ENCODE measurements at regions not wholly inside any gene's neighbourhood (a gene's known extent, or its start where the extent isn't known, plus 50 kb on each side); places are given as distances from the start of the nearest gene placed in this dataset.
A peak's percentile ranks its signal among the peaks of the same experiment; 100 is the strongest.
"Not testable (repeated sequence)": the region's sequence is repeated elsewhere in the genome, so short reads cannot be mapped to it uniquely, and the experiment has no call there.

DNA sequence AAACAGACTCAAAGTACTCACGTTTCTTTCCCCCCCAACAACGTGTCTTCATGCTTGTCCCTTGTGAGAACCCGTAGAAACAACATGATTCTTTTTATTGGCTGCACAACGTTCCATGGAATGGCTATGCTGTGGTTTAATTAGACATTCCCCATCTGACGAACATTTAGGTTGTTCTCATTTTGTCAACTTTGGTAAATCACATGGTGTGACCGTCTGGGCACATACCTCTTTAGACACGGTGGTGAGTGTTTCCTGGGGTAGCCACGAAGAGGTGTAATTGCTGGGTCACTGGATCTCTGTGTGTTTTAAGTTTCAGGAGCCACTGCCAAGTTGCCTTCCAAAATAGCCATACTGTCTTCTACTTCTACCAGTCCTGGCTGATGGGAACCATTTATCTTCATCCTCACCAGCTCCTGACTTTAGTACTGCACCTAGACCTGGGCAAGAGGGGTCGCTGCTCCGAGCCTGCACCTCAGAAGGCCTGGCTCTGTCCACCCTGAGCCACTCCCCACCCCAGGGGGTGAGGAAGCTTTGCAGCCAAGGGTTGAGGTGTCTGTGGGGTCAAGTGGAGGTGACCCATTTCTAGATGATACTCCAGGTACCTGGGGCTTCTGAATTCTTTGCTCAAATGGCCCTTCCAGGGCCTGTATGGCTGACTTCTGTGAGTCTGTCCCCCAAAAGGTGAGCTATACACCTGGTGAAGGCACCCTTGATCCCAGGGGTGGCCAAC is 84.7 kb downstream of the IRX5 start:
- no peak for DNase-seq

DNA sequence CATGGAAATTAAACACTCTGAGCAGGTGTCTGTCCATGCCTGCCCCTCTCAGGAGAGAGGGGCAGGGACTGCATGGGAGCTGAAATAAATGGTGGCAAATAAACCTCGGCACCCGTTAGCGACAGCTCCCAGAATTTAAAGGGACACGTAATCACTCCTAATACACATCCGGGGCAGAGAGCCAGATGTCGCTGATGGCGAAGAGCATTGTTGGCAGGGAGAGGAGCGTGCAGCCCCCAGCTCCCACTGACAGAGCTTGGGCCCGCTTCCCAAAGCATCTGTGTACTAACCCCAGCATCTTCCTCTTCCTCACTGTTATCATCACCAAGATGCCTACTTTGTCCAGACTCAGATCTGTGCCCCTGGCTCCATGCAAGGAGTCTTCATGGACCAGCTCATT is 85.8 kb downstream of the IRX5 start:
- DNase-seq: no peak

DNA sequence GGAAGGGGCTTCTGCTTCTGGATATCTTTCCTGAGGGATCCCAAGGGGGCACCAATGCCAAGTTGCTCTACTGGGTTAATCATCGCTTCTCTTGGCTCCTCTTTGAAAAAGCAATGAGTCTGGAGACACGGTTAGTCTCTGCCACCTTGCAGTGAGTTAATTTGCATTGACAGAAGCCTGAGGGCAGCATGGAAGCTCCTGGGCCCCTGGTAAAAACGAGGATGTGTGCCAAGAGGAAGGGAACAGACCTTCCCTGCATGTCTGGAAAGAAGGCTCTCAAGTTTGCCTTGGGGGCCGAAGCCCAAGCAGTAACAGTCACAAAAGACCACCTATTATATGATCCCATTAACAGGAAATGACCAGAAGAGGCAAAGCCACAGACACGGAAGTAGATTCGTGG is 86.7 kb downstream of the IRX5 start:
- DNase-seq: no peak

DNA sequence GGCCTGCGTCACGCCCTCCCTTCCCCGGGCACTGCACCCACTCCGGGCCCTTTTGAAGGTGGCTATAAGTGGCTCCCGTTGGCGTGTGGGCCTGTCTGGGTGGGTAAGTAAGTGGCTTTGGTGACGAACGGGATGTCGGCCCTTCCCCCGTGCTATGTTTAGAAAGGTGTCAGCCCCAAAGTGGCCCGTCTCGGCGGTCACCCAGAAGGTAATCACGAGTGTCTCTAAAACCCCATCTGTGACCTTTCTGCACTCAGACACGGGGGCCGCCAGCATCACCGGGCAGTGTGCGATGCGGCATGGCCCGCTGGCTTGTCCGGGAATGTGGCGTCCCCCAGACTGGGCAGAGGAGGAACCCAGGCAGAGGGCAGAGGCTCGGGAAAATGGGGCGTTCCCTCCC is 88.2 kb downstream of the IRX5 start:
- no peak for DNase-seq

DNA sequence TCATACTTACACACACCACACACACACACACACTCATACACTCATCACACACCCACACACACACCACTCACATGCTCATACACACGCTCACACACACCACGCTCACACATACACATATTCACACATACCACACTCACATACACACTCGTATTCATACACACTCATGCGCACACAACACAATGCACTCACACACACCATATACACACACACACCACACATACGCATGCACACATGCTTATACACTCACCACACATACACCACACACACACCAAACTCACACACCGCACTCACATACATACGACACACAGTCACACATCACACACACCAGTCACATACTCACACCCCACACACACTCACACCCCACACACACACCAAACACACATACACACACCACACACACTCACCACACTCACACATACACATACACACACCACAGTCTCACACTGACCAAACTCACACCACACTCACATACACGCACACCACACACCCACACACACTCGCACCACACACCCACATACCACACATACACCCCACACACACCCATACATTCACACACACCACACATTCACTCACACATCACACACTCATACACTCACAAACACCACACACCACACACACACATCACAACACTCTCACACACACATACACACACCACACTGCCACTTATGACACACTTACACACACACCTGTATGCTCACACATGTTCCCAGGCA is 88.9 kb downstream of the IRX5 start:
- no peak for DNase-seq

DNA sequence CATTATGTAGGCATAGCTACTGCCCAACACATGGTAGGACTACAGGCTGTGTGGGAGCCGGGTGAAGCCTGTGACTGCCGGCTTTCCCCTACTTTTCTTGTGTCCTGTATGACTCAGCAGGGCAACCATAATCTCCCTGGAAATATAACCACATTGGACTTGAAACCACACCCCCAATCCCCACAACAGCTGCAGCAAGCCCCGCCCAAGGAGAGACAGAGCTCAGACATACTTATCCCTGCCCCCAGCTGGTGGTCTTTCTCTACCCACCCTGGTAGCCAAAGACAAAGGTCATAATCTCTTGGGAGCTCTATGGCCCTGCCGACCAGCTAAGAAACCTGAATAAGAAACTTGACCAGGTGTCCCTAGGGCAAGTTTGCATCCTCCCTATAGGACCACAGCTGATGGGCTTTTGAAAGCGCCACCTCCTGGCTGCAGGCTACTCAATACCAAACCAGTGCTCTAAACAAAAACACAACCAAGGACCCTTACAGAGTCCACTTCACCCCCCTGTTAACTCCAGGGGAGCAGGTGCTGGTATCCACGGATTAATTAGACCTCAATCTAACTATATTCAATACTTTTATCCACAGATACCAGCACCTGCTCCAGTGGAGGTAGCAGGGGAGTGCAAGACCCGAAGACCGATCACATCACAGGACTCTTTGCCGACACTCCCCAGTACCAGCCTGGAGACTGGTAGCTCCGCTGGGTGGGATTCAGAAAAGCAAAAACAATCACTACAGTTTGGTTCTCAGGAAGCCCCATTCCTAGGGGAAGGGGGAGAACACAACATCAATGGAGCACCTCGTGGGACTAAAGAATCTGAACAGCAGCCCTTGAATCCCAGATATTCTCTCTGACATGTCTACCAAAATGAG is 91.2 kb downstream of the IRX5 start:
- DNase-seq: no peak

DNA sequence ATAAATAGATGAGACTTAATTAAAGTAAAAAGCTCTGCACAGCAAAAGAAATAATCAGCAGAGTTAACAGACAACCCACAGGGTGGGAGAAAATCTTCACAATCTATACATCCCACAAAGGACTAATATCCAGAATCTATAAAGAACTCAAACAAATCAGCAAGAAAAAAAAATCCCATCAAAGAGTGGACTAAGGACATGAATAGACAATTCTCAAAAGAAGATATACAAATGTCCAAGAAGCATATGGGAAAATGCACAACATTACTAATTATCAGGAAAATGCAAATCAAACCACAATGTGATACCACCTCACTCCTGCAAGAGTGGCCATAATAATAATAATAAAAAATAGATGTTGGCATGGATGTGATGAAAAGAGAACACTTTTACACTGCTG is 96.6 kb downstream of the IRX5 start:
- DNase-seq: not testable (repeated sequence)

DNA sequence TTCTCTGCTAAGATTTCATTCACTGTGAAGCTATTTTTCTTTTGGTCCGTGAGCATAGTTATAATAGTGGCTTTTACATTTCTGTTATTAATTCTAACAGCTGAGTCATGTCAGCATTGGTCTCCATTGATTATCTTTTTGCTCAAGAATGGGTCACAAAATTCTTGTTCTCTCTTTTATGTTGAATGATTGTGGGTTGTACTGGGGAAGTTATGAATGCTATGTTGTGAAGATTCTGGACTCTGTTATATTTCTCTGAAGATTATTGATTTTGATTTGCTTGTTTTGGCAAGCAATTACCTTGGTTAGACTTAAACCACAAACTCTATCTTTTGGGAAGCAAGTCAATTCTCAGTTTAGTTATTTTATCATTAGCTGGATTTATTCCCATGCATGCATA is 98.8 kb downstream of the IRX5 start:
- no peak for DNase-seq

DNA sequence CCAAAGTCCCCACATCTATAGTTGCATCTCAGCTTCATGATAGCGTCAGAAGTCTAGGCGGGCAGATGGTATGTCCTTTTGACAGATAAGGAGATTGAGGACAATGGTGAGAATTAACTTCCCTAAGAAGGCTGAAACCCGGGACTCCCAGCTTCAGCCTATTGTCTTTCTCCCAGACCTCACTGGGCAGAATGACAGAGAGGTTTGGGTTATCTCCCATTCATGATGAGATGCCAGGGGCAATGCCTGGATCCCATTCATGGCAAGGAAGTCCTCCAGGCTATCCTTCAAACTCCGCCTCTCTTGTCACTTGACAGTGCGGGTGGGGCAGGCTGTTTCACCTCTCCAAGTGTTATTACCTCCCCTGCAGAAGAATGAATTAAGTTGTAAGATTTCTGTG is 100.3 kb downstream of the IRX5 start:
- no peak for DNase-seq

DNA sequence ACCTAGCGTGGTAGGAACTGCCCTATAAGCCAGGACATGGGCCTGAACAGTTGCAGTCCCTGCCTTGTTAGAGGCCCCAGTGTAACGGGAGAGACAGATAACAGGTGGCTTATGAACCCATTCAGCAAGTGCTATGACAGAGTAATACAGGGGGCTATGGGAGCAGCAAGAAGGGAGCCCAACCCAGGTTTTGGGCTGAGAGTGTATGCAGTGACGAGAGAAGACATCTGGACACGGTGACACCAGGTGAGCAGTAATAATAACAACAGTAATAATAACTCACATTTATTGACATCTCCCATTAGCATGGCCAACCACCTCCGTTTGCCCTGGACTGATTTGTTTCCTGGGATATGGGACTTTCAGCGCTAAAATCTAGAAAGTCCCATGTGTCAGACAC is 100.8 kb downstream of the IRX5 start:
- DNase-seq: no peak

DNA sequence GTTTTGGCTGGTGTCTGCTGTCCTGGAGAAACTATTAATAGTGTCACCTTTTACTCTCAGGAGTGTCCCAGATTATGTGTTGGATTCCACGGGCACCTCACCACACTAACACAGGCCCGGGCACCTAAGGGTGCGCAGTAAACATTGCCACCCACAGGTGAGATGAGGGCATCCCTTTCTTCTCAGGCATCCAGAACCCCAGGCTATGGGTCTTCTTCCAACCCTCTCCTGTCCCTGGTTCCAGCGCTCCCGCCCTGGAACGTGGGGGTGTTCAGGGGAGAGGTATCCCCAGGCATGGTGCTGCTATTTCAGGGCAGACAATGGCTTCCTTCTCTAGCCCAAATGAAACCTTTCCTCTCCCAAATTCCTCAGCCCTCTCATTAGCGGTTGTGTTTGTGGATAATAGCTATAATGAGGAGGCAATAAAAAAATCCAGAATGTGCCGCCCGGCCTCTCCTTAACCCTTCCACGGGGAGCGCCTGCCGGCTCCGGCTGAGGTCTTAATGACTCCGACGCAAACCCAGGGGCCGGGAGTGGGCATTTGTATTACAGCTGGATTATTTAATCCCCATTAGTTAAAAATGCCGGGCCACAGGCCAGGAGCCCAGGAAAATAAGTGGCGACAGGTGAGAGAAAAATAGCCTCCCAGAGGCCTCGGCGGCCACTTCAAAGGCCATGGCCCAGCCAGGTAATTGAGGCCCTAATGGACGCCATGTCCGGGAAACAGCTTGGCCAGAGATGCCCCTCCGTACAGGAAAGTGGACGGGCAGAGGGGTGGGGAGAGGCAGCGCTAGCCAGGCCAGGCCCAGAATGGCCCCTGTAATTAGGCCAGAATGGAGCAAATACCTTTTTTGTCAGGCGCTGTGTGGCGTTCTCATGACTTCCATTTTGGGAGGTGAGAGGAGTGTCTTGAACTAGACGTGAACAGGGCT is 102.8 kb downstream of the IRX5 start:
- no peak for DNase-seq

DNA sequence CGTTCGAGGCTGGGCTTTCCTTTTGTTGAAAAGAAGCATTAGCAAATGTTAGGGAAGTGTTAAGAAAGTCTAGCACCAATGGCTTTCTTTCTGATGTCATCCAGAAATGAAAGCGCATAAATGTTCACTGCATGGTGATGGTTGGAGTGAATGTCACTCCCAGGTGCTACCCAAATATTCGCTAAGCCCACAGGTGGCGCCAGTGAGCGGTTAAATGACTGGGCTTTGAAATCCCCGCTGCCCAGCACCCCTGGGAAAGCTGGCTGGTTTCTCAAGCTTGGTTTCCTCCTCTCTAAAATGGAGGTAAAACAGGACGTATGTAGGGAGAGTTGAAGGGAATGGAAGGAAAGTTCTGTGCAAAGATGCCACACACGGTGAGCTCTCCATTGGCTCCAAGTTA is 104.4 kb downstream of the IRX5 start:
- peak in 1 of 58 donors; percentile 24 for DNase-seq

DNA sequence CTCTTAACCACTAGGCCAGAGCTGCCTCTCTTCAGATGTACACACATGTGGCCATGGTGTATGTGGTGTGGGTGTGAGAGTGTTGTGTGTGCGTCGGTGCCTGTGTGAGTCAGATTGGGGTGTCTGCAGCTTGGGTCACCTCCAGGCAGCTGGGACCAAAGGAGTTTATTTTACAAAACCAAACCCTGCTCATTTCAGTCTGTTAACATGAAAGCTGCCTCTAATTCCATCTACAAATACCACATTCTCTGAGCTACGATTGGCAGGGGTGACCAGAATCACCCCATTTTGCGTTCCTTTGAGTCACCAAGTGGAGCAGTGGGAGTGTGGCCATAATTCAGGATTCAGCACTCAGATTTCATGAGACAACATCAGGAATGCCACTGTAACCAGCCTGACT is 105.3 kb downstream of the IRX5 start:
- DNase-seq: no peak

DNA sequence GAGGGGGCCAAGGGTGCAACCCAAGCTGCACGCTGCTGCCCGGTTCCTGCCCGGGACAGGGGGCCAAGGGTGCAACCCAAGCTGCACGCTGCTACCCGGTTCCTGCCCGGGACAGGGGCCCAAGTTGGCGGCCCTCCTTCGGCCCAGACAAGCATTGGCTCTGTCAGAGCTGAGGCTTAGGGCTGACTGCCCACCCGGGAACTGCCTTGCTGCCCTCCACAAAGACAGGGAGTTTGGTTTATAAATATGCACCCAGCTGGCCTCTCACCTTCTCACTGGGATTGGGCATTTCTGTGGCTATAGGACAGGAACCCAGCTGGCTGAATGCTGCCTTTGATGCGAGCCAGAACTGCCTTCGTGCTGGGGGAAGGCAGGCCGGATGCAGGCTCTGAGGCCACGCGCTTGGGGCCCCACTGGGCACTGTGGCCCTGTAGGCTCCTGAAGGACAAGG is 105.7 kb downstream of the IRX5 start:
- no peak for DNase-seq

DNA sequence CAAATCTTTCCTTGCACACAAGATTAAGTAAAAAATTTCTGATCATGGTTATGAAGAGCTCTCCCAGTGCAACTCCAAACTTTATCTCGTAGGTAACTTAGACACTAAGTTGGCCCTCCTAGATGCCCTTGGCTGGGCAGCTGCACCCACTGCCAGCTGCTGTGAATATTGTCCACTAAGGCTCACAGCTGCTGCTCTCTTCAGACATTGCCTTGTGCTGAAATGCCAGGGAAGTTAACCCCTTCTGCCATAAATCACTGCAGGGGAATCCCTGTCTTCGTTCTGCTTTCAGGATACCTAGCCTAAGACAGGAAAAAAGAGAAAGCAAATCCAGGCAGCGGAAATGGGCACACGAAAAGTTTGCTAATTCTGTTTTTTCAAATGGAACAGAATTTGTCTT is 106.4 kb downstream of the IRX5 start:
- no peak for DNase-seq

DNA sequence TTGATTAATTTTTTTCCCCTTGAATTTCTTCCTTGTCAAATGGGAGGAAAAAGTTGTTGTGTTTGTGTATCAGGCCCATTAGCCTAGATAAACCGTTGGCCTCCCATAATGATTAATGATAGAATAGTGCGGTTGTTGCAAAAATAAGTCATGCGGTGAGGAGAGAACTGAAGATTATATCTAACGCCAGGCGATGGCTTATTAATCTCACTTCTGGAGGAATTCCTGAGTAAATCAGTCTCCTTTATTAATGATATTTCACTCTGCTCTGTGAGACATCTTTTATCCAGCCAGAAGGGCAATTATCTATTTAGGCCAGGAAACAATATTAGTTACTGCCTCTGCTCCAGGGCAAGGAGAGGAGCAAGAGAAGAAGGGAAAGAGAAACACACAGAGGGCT is 107.3 kb downstream of the IRX5 start:
- no peak for DNase-seq

DNA sequence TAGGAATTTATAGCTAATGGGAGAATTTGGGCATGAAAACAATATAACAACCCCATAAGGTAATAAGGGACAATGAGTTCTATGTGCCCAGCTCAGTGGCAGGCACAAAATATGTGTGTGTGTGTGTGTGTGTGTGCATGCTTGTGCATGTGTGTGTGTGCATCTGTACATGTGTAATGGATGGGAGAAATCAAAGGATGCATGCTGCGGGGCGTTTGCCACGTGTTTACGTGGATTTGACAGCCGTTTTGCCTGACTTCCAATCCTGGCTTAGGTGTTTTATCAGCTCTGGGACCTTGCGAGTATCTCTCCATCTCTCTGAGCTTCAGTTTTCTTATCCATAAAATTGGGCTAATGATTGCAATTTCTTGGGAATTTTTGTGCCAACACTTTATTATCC is 108.4 kb downstream of the IRX5 start:
- DNase-seq: no peak

DNA sequence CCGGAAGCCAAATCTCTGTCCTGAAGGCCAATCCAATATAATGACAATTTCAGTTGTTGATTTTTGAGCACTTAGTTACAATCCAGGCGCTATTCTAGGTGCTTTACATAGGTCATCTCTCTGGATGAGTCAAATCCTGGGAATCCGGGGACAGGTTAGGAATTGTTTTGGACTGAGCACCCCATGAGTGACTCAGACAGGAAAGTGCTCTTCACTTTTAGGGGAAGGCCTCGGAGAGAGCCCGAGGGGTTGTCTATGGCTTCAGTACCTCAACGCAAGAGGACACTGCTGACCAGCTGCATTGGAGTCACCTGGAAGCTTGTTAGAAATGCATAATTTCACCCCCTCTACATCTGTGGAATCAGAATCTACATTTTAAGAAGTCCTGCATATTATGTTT is 108.8 kb downstream of the IRX5 start:
- no peak for DNase-seq

DNA sequence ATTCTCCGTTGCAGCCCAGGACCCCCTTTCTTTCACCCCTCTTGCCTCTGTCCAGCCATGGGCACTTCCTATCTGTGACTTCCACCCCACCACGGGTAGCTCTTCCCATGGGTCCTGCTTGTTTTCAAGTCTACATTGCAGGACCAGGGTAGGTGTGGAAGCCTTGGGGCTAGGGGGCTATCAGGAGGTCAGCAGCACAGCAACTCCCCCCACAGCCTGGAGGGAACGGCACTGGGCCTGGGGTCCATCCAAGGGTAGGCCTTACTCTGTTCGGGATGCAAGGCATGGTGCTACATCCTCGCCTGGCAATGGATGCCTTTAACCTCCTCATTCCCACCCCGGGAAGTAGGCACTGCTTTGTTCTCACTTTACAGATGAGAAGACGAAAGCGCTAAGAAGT is 109.3 kb downstream of the IRX5 start:
- DNase-seq: no peak

DNA sequence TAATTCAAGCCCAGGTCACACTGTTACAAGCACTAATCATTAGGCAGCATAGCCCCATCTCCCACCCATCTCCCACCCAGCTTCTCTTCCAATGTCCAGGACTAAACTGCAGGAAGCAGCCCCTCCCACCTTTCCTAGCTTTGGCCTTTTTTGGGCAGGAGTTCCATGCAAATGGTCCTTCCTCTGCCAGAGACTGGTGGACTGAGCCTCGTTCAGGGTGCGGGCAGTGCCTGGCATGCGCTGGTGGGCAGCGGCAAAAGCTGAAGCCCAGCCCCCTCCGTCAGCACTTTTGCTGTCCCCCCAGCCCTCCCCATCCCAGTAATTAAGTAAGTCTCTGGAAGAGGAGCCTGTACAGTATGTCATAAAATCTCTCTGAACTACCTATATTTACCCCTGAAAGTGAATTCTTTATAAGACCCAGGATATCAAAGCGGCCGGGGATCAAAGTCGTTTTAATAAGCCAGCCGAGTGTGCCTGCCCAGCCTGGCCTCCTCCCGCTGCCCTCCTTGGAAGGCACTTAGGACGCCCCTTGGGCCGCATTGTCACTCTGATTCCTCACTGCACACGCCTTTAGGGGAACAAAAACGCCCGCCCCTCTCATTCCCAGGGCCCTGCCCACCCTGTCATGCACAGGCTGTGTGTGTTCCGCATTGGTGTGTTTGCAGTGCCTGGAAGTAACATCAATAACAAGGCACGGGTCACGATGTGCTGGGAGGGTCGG is 109.9 kb downstream of the IRX5 start:
- no peak for DNase-seq

Measured in anterior cingulate cortex (tissue), 58 donors.